ENCODE measurements at regions not wholly inside any gene's neighbourhood (a gene's known extent, or its start where the extent isn't known, plus 50 kb on each side); places are given as distances from the start of the nearest gene placed in this dataset.
A peak's percentile ranks its signal among the peaks of the same experiment; 100 is the strongest.

DNA sequence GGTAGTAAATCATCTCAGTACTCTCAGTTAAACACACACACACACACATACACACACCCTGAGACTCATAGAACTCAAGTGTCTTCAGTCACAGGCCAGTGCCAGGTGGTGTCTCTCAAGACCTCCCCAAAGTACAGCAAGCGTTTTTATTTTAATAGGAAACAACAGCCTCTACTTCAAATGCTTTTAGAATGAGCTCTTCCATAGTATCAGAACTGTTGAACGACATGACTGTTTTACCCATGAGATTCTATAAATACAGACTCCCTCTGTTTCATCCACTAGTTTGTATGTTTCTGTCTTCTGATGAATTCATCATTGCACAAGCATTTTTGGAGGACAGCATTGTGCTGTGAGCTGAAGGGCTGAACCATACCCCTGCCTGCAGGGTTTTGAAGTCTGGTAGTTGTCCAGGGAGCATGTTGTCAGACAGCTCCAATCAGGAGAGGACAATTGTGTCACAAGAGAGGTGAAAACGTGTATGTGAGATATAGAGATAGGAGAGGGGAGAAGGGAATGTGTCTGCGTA, 201.0 kb upstream of the BCL6 start:
- ATAC-seq (no peak), DNase-seq (ENCODE audit: low read depth in 1 of 2, low spot score in 1 of 2) (no peak)

GRCh38 chr3:187946981-187947380, 201.7 kb upstream of the BCL6 start:
- H3K27ac ChIP-seq = peak overlapping the region; percentile 80 to 82; a peak in 4 of 6 replicates
- DNase-seq (ENCODE audit: low read depth in 1 of 2, low spot score in 1 of 2) (no peak), ATAC-seq (no peak), FAIRE-seq (no peak)
- 48% methylated on average over 6 of the region's 6 CpGs for WGBS (ENCODE audit: missing lambda C conversion rate)
- H3K9me3 ChIP-seq = no peaks in the 10 kb centered on the region
- peak overlapping the region; percentile 34; the same call in 2 of the 3 replicates for H3K4me2 ChIP-seq
- no peak overlapping the region for H3K4me3 ChIP-seq
- H3K4me1 ChIP-seq = peaks cover 50% of the 10 kb centered on the region
- CTCF ChIA-PET = no interaction called here
- TF ChIP-seq HDAC2 (IDR thresholded peaks at IDR 0.05) (no peak), EP300 (IDR thresholded peaks at IDR 0.05) (no peak)
- POLR2A ChIA-PET = no interaction called here

More for the DNA sequence above, 201.0 kb upstream of the BCL6 start:
- Histone ChIP-seq H3K4me3 (no peak overlapping the region), H3K9me3 (no peaks in the 10 kb centered on the region), H3K4me2 (peak overlapping the region; percentile 34; the same call in 1 of the 3 replicates), H3K27ac (peak overlapping the region; percentile 80 to 82; a peak in 5 of 6 replicates), H3K4me1 (peaks cover 53% of the 10 kb centered on the region)
- TF ChIP-seq TP53 (CRISPR knock-in tag; IDR thresholded peaks at IDR 0.05) = no peak
- CTCF ChIA-PET = interaction anchor here (1.2 kb wide), 1 partner anchor 17 kb away, joined by 4 read pairs; no protein-coding TSS in a partner anchor
- no peak for FAIRE-seq
- 51% methylated on average over 4 of the region's 4 CpGs for WGBS (ENCODE audit: missing lambda C conversion rate)
- POLR2A ChIA-PET = no interaction called here

DNA sequence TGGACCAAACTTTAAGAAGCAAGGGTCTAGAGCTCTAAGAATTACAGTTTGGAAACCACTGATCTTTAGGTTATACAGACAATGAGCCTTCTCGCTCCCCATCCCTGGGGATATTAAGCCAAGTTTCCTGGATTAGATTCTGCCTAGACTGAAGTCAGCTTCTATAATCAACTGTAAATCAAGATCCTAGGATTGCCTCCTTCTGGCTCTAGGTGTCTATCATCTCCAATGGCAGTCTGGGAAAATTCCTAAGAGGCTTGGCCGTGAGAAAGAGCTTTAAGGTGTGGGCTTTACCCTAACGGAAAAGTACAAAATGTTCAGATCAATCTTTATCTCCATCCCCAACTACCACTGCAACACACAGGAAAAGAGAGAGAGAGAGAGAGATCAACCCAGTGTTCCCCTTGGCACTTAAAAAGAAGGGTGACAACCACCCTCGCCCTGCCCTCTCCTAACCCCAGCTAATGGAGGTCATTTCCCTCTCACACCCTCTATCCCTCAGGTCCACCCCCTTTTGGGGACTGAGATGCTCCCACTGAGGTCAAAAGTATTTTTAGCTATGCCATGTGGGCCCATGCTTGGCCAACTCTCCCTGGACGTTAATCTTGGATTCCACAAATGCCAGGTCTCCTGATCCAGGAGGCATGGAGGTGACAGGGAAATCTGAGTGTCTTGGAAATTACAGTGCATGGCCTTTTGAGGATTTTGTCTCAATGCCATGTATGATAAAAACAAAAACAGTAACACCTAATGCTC, 202.8 kb upstream of the BCL6 start:
- ATAC-seq (no peak), DNase-seq (ENCODE audit: low read depth in 1 of 2, low spot score in 1 of 2) (no peak), FAIRE-seq (no peak)
- H3K4me1 ChIP-seq = peaks cover 49% of the 10 kb centered on the region
- WGBS (ENCODE audit: missing lambda C conversion rate) = 77% methylated on average over 5 of the region's 5 CpGs
- H3K9me3 ChIP-seq = no peaks in the 10 kb centered on the region
- CTCF ChIA-PET = no interaction called here
- no peak overlapping the region for H3K4me3 ChIP-seq
- peak overlapping the region in 1 of 2 experiments; percentile 82; a peak in 3 of 6 replicates for H3K27ac ChIP-seq
- H3K4me2 ChIP-seq = no peak overlapping the region
- POLR2A ChIA-PET = no interaction called here
- TF ChIP-seq, protein P1, sequence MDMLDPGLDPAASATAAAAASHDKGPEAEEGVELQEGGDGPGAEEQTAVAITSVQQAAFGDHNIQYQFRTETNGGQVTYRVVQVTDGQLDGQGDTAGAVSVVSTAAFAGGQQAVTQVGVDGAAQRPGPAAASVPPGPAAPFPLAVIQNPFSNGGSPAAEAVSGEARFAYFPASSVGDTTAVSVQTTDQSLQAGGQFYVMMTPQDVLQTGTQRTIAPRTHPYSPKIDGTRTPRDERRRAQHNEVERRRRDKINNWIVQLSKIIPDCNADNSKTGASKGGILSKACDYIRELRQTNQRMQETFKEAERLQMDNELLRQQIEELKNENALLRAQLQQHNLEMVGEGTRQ (IDR thresholded peaks at IDR 0.05) = no peak
- TF ChIP-seq ELK1 (IDR thresholded peaks at IDR 0.05; ENCODE audit: low read depth, low read length) (no peak), HDAC2 (IDR thresholded peaks at IDR 0.05) (no peak), TP53 (CRISPR knock-in tag; IDR thresholded peaks at IDR 0.05) (no peak), HMGXB4 (CRISPR knock-in tag; IDR thresholded peaks at IDR 0.05; ENCODE audit: borderline replicate concordance) (no peak), EHMT2 (IDR thresholded peaks at IDR 0.05; ENCODE audit: low read depth) (no peak), KDM1A (IDR thresholded peaks at IDR 0.05; ENCODE audit: low read depth) (no peak), POLR2A (IDR thresholded peaks at IDR 0.05; ENCODE audit: low read length) (no peak), SREBF2 (IDR thresholded peaks at IDR 0.05) (no peak), GATA3 (IDR thresholded peaks at IDR 0.05; ENCODE audit: borderline replicate concordance) (no peak), RFX5 (IDR thresholded peaks at IDR 0.05) (no peak), MAZ (IDR thresholded peaks at IDR 0.05; ENCODE audit: borderline replicate concordance, low read depth, low read length) (no peak), HES2 (IDR thresholded peaks at IDR 0.05) (no peak), REST (IDR thresholded peaks at IDR 0.05) (no peak), EP300 (IDR thresholded peaks at IDR 0.05) (no peak)

Measured in A549 (cell line).